A673 (cell line): ENCODE measurements at regions not wholly inside any gene's neighbourhood (a gene's known extent, or its start where the extent isn't known, plus 50 kb on each side); places are given as distances from the start of the nearest gene placed in this dataset.

Experiments
- BruUV-seq: library from RNA; stranded (reverse); fragments of 400-500 nt; replicated peaks from 2 replicates; lab custom pipeline; 2021; lab: Mats Ljungman, UMichigan
- CTCF ChIA-PET: fragments of 300-600 bp; sonication (Branson Sonifier 250); formaldehyde crosslinking; loops from one replicate; lab custom pipeline; 2022; ENCODE audit warnings: antibody characterized with exemption; lab: Charles Lee
- POLR2A ChIA-PET: fragments of 300-600 bp; sonication (Branson Sonifier 250); formaldehyde crosslinking; loops from one replicate; lab custom pipeline; 2022; ENCODE audit warnings: antibody characterized with exemption; ENCODE audit not compliant: low non-redundant PET; lab: Charles Lee
- DNase-seq: peaks from one replicate; pipeline ENCODE4 v3.0.0-alpha.2; 2015; ENCODE audit warnings: low spot score
- H3K27ac ChIP-seq: fragments of 200-600 bp; sonication (generic); 2 replicates; pipeline ENCODE4 v1.5.1; 2016; ENCODE audit warnings: mixed run types, low read depth, mild to moderate bottlenecking, mixed read lengths, antibody characterized with exemption, low read length; ENCODE audit not compliant: poor library complexity, severe bottlenecking
- H3K27me3 ChIP-seq: fragments of 200-600 bp; sonication (generic); replicated peaks from 2 replicates; pipeline ENCODE4 v1.6.1; 2017; ENCODE audit warnings: mixed run types, low read depth, mild to moderate bottlenecking, mixed read lengths, antibody characterized with exemption, low read length; ENCODE audit not compliant: insufficient read depth, poor library complexity
- H3K36me3 ChIP-seq: fragments of 200-600 bp; sonication (generic); 2 replicates; pipeline ENCODE4 v1.6.1; 2016; ENCODE audit warnings: mixed run types, mild to moderate bottlenecking, mixed read lengths, antibody characterized with exemption, low read length; ENCODE audit not compliant: insufficient read depth, poor library complexity, severe bottlenecking
- H3K4me1 ChIP-seq: fragments of 200-600 bp; sonication (generic); 2 replicates; pipeline ENCODE4 v1.6.1; 2017; ENCODE audit warnings: mixed run types, mild to moderate bottlenecking, mixed read lengths, antibody characterized with exemption, low read length; ENCODE audit not compliant: insufficient read depth, poor library complexity, severe bottlenecking
- H3K4me3 ChIP-seq: fragments of 200-600 bp; sonication (generic); 2 replicates; pipeline ENCODE4 v1.5.1; 2016; ENCODE audit warnings: low read depth, mixed run types, mild to moderate bottlenecking, mixed read lengths, low read length; ENCODE audit not compliant: poor library complexity, severe bottlenecking
- H3K9me3 ChIP-seq: fragments of 200-600 bp; sonication (generic); 2 replicates; pipeline ENCODE4 v1.6.1; 2016; ENCODE audit warnings: mixed run types, low read depth, mild to moderate bottlenecking, mixed read lengths, antibody characterized with exemption, low read length; ENCODE audit not compliant: poor library complexity, severe bottlenecking
- CTCF ChIP-seq: fragments of 300-800, 200-600 bp; sonication (generic); conservative IDR thresholded peaks from 2 replicates; pipeline ENCODE4 v1.5.1; 2017; ENCODE audit warnings: low read depth, mild to moderate bottlenecking, antibody characterized with exemption, low read length, moderate library complexity, mixed read lengths
- EZH2 ChIP-seq: fragments of 200-600 bp; sonication (generic); IDR thresholded peaks from 2 replicates; pipeline ENCODE4 v1.6.1; 2017; ENCODE audit warnings: borderline replicate concordance, low read depth, mild to moderate bottlenecking, mixed read lengths, antibody characterized with exemption, low read length; ENCODE audit not compliant: poor library complexity, severe bottlenecking
- intact Hi-C: fragments of 100-400 bp; cut with micrococcal nuclease; formaldehyde crosslinking; loops from one replicate; pipeline ENCODE4 v1.10.0; 2022; ENCODE audit not compliant: unreplicated experiment

DNA sequence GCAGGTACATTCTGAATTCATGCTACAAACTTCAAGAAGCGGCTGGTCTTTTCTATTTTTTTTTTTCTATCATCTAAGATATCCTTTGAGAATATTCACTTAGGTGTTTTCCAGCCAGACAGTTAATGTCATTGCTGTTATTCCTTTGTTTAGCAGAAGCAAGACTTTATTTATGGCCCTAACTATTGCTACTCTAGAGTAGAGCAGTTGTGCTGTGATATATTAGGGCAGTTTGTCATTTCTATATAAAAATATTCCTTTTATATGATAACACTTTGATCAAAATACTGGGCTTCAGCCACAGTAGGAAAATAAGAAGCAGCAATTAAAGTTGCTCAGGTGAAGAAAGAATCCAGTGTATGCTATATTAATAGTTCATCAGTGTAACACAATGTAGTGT, 959.3 kb downstream of the NCAM2 start:
- H3K4me3 ChIP-seq, result no peak overlapping the region
- TF ChIP-seq EZH2, result no peak
- TF ChIP-seq CTCF, result no peak
- H3K9me3 ChIP-seq, result no peaks in the 10 kb centered on the region
- intact Hi-C loops, result no loop called here
- no peak overlapping the region for H3K27ac ChIP-seq
- DNase-seq, result no peak
- H3K36me3 ChIP-seq, result no peaks in the 10 kb centered on the region
- no TSS peak for BruUV-seq
- ChIA-PET CTCF (no interaction called here), POLR2A (no interaction called here)
- no peaks in the 10 kb centered on the region for H3K27me3 ChIP-seq
- no peaks in the 10 kb centered on the region for H3K4me1 ChIP-seq

DNA sequence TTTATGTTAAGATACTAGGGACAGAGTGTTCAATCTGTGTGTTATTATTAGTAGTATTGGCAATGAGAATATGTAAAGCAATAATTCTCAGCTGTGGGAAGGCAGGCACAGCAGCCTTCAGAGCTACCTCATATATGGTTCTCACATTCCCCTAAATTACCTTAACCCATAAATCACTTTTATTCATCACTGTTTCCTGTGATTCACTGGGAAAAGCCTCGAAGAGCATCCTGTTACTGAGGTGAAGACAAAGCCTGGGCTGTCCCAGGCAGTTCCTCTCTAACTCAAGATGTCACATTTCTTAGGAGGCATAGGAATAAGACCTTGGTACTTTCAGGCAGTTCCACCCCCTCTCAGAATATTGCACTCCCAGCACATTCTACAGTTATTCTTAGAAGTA, 965.7 kb downstream of the NCAM2 start:
- no peak for TF ChIP-seq CTCF
- no peak for TF ChIP-seq EZH2
- DNase-seq, result peak; percentile 44
- Histone ChIP-seq H3K4me1 (no peaks in the 10 kb centered on the region), H3K4me3 (no peak overlapping the region), H3K27me3 (no peaks in the 10 kb centered on the region), H3K36me3 (no peaks in the 10 kb centered on the region), H3K9me3 (peaks cover 18% of the 10 kb centered on the region), H3K27ac (no peak overlapping the region)
- ChIA-PET CTCF (no interaction called here), POLR2A (no interaction called here)
- no TSS peak for BruUV-seq
- intact Hi-C loops, result no loop called here

GRCh38 chr21:21968810-21969209, 970.6 kb downstream of the NCAM2 start:
- no peak overlapping the region for H3K27ac ChIP-seq
- no peaks in the 10 kb centered on the region for H3K4me1 ChIP-seq
- H3K36me3 ChIP-seq, result no peaks in the 10 kb centered on the region
- TF ChIP-seq EZH2 (no peak), CTCF (no peak)
- DNase-seq, result no peak
- POLR2A ChIA-PET, result no interaction called here
- peaks cover 12% of the 10 kb centered on the region for H3K9me3 ChIP-seq
- H3K27me3 ChIP-seq, result no peaks in the 10 kb centered on the region
- CTCF ChIA-PET, result no interaction called here
- intact Hi-C loops, result no loop called here
- BruUV-seq, result no TSS peak
- no peak overlapping the region for H3K4me3 ChIP-seq
